ENCODE measurements at regions not wholly inside any gene's neighbourhood (a gene's known extent, or its start where the extent isn't known, plus 50 kb on each side); places are given as distances from the start of the nearest gene placed in this dataset.
"Not testable (repeated sequence)": the region's sequence is repeated elsewhere in the genome, so short reads cannot be mapped to it uniquely, and the experiment has no call there.

DNA sequence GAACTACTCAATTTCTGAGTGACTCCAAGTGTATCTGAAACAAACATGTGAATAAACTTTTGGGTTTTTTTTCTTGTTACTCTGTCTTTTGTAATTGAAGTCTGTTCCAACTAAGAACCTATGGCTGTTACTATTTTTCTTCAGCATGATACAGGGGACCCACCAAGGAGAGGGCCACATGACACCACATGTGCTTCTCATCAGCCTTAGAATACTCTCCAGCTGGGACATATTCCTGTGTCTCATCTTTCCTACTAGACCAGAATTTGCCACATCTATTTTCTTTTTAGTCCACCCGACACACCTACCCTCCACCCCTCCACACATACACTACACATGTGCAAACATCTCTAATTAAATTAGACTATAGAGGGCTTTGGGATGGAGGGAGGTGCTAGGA, 191.7 kb upstream of the NDUFV2 start:
- Histone ChIP-seq H3K9ac (ENCODE audit: low read length) (no peak overlapping the region), H3K79me2 (ENCODE audit: control insufficient read depth, insufficient read depth, low read length) (no peaks in the 10 kb centered on the region), H4K8ac (ENCODE audit: low read depth, low read length) (no peak overlapping the region), H4K5ac (ENCODE audit: low read length) (no peak overlapping the region), H2BK120ac (ENCODE audit: low read depth, low read length) (no peak overlapping the region), H3K4me2 (ENCODE audit: low read length) (no peak overlapping the region), H2BK5ac (ENCODE audit: low read length) (no peak overlapping the region), H3K4me1 (ENCODE audit: control insufficient read depth, low read depth, low read length) (no peaks in the 10 kb centered on the region), H3K4ac (ENCODE audit: low read depth, low read length) (no peak overlapping the region), H3K36me3 (ENCODE audit: control insufficient read depth, insufficient read depth, low read length) (no peaks in the 10 kb centered on the region), H3K4me3 (ENCODE audit: low read length) (no peak overlapping the region), H3K27ac (ENCODE audit: low read depth, low read length) (no peak overlapping the region), H2AK5ac (ENCODE audit: low read length) (no peak overlapping the region), H3K18ac (ENCODE audit: low read length) (no peak overlapping the region), H3K79me1 (ENCODE audit: low read length) (no peaks in the 10 kb centered on the region), H3K27me3 (ENCODE audit: insufficient read depth, low read length, poor library complexity) (no peaks in the 10 kb centered on the region), H3K23ac (ENCODE audit: low read length) (no peak overlapping the region), H2BK15ac (replicated peaks; ENCODE audit: low read depth) (peak overlapping the region; percentile 36), H3K56ac (ENCODE audit: low read length) (no peak overlapping the region)
- WGBS (ENCODE audit: extremely low coverage, insufficient coverage, low lambda C conversion rate): no CpG with 5 or more reads among the region's 1 CpG
- no peak for DNase-seq

DNA sequence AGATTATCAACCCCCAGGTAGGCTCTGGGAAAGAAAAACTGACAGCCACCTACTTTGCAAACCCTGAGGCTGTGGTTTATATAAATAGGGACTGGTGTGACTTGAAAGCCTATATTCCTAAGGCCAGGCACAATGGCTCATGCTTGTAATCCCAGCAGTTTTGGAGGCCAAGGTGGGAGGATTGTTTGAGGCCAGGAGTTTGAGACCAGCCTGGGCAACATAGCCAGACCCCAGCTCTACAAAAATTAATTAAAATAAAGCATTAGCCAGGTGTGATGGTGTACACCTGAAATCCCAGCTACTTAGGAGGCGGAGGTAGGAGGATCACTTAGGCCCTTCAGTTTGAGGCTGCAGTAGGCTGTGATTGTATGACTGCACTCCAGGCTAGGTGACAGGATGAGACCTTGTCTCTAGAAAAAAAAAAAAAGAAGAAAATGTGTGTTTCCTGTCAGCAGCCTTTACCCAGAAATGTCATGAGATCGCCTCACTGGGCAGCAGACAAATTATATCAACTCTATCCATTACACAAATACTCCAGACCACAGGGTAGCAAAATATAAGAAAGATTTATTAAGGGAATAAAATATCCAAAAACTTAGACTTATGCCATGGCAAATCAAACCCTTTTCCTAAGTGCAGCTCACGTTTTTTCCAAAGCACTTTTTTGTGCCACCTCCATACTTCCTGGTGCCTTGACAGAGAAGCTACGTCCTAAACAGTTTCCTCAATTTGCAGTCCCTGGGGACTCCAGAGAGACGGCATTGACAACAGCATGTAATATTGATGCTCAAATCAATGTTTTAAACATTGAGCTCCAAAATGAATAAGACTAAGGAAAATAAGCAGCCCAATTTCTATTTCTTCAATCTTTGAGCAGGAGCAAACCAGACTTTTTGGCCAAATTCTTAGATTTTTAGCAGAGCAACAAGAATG, 190.8 kb upstream of the NDUFV2 start:
- Histone ChIP-seq H3K4me2 (ENCODE audit: low read length) (no peak overlapping the region), H2BK15ac (replicated peaks; ENCODE audit: low read depth) (no peak overlapping the region), H2AK5ac (ENCODE audit: low read length) (no peak overlapping the region), H3K79me2 (ENCODE audit: control insufficient read depth, insufficient read depth, low read length) (no peaks in the 10 kb centered on the region), H3K23ac (ENCODE audit: low read length) (no peak overlapping the region), H3K27ac (ENCODE audit: low read depth, low read length) (no peak overlapping the region), H4K8ac (ENCODE audit: low read depth, low read length) (no peak overlapping the region), H3K9ac (ENCODE audit: low read length) (no peak overlapping the region), H3K4me3 (ENCODE audit: low read length) (no peak overlapping the region), H2BK5ac (ENCODE audit: low read length) (no peak overlapping the region), H3K56ac (ENCODE audit: low read length) (no peak overlapping the region), H3K27me3 (ENCODE audit: insufficient read depth, low read length, poor library complexity) (no peaks in the 10 kb centered on the region), H4K5ac (ENCODE audit: low read length) (no peak overlapping the region), H3K4me1 (ENCODE audit: control insufficient read depth, low read depth, low read length) (no peaks in the 10 kb centered on the region), H3K4ac (ENCODE audit: low read depth, low read length) (no peak overlapping the region), H2BK120ac (ENCODE audit: low read depth, low read length) (no peak overlapping the region), H3K36me3 (ENCODE audit: control insufficient read depth, insufficient read depth, low read length) (no peaks in the 10 kb centered on the region), H3K79me1 (ENCODE audit: low read length) (no peaks in the 10 kb centered on the region), H3K18ac (ENCODE audit: low read length) (no peak overlapping the region)
- no CpG with 5 or more reads among the region's 5 CpGs for WGBS (ENCODE audit: extremely low coverage, insufficient coverage, low lambda C conversion rate)
- no peak for DNase-seq

DNA sequence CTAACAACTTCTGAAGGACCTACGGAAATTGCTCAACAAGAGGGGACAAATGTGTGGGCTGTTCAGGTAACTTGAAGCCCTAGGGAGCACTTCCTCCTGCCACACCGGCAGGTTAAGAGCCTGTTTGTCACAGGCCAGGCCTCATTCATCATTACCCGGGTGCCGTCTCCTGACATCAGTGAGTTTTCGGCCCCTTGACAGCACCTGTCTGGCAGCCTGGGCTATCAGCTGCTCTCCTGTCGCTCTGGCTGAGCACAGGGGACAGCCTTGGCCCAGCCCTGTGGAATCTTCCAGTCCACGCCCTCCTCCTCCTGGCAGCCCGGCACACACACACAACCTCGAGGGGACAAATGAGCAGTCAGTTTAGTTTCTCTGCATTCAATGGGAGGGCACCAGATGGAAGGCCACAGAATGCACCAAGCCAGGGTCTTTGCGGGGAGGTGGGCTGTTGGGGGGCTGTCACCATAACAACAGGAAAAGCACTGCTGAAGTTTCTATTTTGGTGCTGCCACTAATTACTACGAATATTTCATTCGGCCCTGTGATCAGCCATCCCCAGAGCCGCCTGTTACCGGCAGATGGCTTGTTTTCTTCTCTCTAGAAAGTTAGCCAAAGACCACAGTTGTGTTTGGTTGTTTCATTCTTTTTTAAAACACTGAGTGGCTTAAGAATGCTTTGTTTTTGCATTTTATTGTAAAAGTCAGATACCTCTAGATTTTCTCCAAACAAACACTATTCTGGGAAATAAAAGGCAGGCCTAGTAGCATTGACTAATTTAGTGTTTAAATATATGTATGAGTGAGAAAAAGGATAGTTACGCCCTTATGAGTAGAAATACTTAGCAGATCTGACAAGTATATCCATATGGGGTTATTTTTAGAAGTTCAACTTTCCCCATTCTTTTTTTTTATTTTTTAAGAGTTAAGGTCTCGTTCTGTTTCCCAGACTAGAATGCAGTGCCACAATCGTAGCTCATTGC, 189.9 kb upstream of the NDUFV2 start:
- Histone ChIP-seq H2BK5ac (ENCODE audit: low read length) (no peak overlapping the region), H3K9ac (ENCODE audit: low read length) (no peak overlapping the region), H3K79me2 (ENCODE audit: control insufficient read depth, insufficient read depth, low read length) (no peaks in the 10 kb centered on the region), H3K27me3 (ENCODE audit: insufficient read depth, low read length, poor library complexity) (no peaks in the 10 kb centered on the region), H4K5ac (ENCODE audit: low read length) (no peak overlapping the region), H2BK120ac (ENCODE audit: low read depth, low read length) (no peak overlapping the region), H2BK15ac (replicated peaks; ENCODE audit: low read depth) (no peak overlapping the region), H3K4me3 (ENCODE audit: low read length) (no peak overlapping the region), H3K56ac (ENCODE audit: low read length) (peak overlapping the region; percentile 35), H3K4me2 (ENCODE audit: low read length) (no peak overlapping the region), H3K18ac (ENCODE audit: low read length) (no peak overlapping the region), H3K79me1 (ENCODE audit: low read length) (no peaks in the 10 kb centered on the region), H3K27ac (ENCODE audit: low read depth, low read length) (no peak overlapping the region), H3K4me1 (ENCODE audit: control insufficient read depth, low read depth, low read length) (no peaks in the 10 kb centered on the region), H2AK5ac (ENCODE audit: low read length) (no peak overlapping the region), H3K23ac (ENCODE audit: low read length) (no peak overlapping the region), H3K4ac (ENCODE audit: low read depth, low read length) (peak overlapping the region; percentile 81), H3K36me3 (ENCODE audit: control insufficient read depth, insufficient read depth, low read length) (no peaks in the 10 kb centered on the region), H4K8ac (ENCODE audit: low read depth, low read length) (no peak overlapping the region)
- DNase-seq: peak; percentile 84
- no CpG with 5 or more reads among the region's 17 CpGs for WGBS (ENCODE audit: extremely low coverage, insufficient coverage, low lambda C conversion rate)

DNA sequence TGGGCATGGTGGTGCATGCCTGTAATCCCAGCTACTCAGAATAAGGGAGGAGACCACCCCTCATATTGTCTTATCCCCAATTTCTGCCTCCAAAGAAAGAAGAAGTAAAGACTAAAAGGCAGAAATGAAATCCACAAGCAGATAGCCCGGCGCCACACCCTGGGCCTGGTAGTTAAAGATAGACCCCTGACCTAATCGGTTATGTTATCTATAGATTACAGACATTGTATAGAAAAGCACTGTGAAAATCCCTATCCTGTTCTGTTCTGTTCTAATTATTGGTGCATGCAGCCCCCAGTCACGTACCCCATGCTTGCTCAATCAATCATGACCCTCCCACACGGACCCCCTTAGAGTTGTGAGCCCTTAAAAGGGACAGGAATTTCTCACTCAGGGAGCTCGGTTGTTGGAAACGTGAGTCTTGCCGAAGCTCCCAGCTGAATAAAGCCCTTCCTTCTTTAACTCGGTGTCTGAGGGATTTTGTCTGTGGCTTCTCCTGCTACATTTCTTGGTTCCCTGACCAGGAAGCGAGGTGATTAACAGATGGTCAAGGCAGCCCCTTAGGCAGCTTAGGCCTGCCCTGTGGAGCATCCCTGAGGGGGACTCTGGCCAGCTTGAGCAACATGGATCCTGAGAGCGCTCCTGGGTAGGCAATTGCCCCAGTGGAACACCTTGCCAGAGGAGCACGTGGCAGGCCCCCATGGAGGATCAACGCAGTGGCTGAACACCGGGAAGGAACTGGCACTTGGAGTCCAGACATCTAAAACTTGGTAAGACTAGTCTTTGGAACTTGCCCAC, 188.7 kb upstream of the NDUFV2 start:
- not testable (repeated sequence) for H4K5ac ChIP-seq (ENCODE audit: low read length); H3K4me1 ChIP-seq (ENCODE audit: control insufficient read depth, low read depth, low read length); H3K9ac ChIP-seq (ENCODE audit: low read length); H3K18ac ChIP-seq (ENCODE audit: low read length); H3K79me1 ChIP-seq (ENCODE audit: low read length); H2AK5ac ChIP-seq (ENCODE audit: low read length); H3K4me2 ChIP-seq (ENCODE audit: low read length); H2BK120ac ChIP-seq (ENCODE audit: low read depth, low read length); H2BK15ac ChIP-seq (replicated peaks; ENCODE audit: low read depth); H3K27ac ChIP-seq (ENCODE audit: low read depth, low read length); DNase-seq; H3K56ac ChIP-seq (ENCODE audit: low read length); H2BK5ac ChIP-seq (ENCODE audit: low read length); H3K23ac ChIP-seq (ENCODE audit: low read length); H3K4ac ChIP-seq (ENCODE audit: low read depth, low read length); H3K27me3 ChIP-seq (ENCODE audit: insufficient read depth, low read length, poor library complexity); H3K36me3 ChIP-seq (ENCODE audit: control insufficient read depth, insufficient read depth, low read length); H3K79me2 ChIP-seq (ENCODE audit: control insufficient read depth, insufficient read depth, low read length); H4K8ac ChIP-seq (ENCODE audit: low read depth, low read length); H3K4me3 ChIP-seq (ENCODE audit: low read length)
- WGBS (ENCODE audit: extremely low coverage, insufficient coverage, low lambda C conversion rate): no CpG with 5 or more reads among the region's 14 CpGs

DNA sequence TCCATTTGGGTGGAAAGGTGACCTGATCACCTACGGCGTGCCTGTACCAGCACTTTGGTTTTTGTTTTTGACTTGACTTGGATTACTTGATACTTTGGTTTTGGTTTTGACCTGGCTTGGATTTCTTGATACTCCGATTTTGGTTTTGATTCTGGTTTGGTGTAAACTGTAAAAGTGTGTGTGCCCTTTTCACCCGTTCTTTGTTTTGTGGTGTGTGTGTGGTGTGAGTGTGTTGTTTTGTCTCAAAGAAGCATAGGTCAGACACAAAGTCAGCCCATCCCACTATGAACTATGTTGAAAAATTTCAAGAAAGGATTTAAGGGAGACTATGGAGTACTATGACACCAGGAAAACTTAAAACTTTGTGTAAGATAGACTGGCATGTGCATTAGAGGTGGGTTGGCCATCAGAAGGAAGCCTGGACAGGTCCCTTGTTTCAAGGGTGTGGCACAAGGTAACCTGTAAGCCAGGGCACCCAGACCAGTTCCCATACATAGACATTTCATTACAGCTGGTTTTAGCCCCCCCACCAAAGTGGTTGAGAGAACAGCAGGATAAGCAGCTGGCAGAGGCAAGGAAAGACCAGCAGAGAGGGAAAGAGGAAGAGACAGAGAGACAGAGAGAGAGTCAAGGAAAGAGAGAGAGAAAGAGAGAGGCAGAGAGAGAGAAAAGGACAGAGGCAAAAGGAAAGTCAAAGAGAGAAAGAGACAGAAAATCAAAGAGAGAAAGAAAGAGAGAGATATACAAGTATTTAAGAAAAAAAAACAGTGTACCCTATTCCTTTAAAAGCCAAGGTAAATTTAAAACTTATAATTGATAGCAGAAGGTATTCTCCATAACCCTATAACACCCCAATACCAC, 187.9 kb upstream of the NDUFV2 start:
- not testable (repeated sequence) for H2BK120ac ChIP-seq (ENCODE audit: low read depth, low read length); H4K5ac ChIP-seq (ENCODE audit: low read length); H3K9ac ChIP-seq (ENCODE audit: low read length); H3K4me1 ChIP-seq (ENCODE audit: control insufficient read depth, low read depth, low read length); DNase-seq; H4K8ac ChIP-seq (ENCODE audit: low read depth, low read length); H3K79me2 ChIP-seq (ENCODE audit: control insufficient read depth, insufficient read depth, low read length); H3K23ac ChIP-seq (ENCODE audit: low read length); H3K27me3 ChIP-seq (ENCODE audit: insufficient read depth, low read length, poor library complexity); H3K56ac ChIP-seq (ENCODE audit: low read length); H3K36me3 ChIP-seq (ENCODE audit: control insufficient read depth, insufficient read depth, low read length); H3K4me3 ChIP-seq (ENCODE audit: low read length); H3K4ac ChIP-seq (ENCODE audit: low read depth, low read length); H3K18ac ChIP-seq (ENCODE audit: low read length); H3K79me1 ChIP-seq (ENCODE audit: low read length); H2AK5ac ChIP-seq (ENCODE audit: low read length); H2BK5ac ChIP-seq (ENCODE audit: low read length); H2BK15ac ChIP-seq (replicated peaks; ENCODE audit: low read depth); H3K27ac ChIP-seq (ENCODE audit: low read depth, low read length); H3K4me2 ChIP-seq (ENCODE audit: low read length)
- WGBS (ENCODE audit: extremely low coverage, insufficient coverage, low lambda C conversion rate): no CpG with 5 or more reads among the region's 4 CpGs
